ENCODE measurements at regions not wholly inside any gene's neighbourhood (a gene's known extent, or its start where the extent isn't known, plus 50 kb on each side); places are given as distances from the start of the nearest gene placed in this dataset.

DNA sequence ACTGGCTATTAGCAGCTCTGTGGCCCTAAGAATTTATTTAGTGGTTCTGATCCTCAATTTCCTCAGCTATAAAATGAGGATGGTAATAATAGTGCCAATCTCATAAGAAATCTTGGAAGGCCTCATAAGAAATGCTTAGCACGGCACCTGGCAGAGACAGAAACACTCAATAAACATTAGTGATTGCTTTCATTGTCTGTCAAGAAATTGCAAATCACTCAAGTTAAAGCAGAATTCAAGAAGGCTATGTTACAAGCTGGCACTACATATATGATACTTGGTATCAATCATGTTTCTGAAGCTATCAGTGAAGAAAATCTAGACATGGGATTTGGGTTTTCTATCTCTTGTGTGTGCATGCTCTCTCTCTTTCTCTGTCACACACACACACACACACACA is 267.7 kb upstream of the KCNIP4 start:
- WGBS (ENCODE audit: extremely low coverage, insufficient coverage, insufficient read length): no CpG with 5 or more reads among the region's 1 CpG
- H3K14ac ChIP-seq (ENCODE audit: low read length): no peak overlapping the region
- no peaks in the 10 kb centered on the region for H3K27me3 ChIP-seq (ENCODE audit: insufficient read depth, low read length)
- H3K4me3 ChIP-seq (ENCODE audit: low read depth, low read length): no peak overlapping the region
- no peak overlapping the region for H2BK5ac ChIP-seq (ENCODE audit: low read depth, low read length, poor library complexity)
- no peak overlapping the region for H2BK12ac ChIP-seq (ENCODE audit: low read length)
- H4K91ac ChIP-seq (ENCODE audit: low read depth, low read length): no peak overlapping the region
- no peaks in the 10 kb centered on the region for H3K79me1 ChIP-seq (ENCODE audit: low read length)
- H3K9ac ChIP-seq (ENCODE audit: low read length): no peak overlapping the region
- no peak overlapping the region for H2AFZ ChIP-seq (ENCODE audit: insufficient read depth, low read length, poor library complexity)
- no peak overlapping the region for H3K4ac ChIP-seq (ENCODE audit: low read depth, low read length)
- H3K36me3 ChIP-seq (ENCODE audit: control insufficient read depth in 1 of 2, insufficient read depth in 2 of 2, low read length in 2 of 2): no peaks in the 10 kb centered on the region
- H3K18ac ChIP-seq (ENCODE audit: low read length): no peak overlapping the region
- no peak overlapping the region for H2AK5ac ChIP-seq (ENCODE audit: low read length)
- H3K23ac ChIP-seq (ENCODE audit: low read length): no peak overlapping the region
- H4K8ac ChIP-seq (ENCODE audit: low read depth, low read length): no peak overlapping the region
- no peak for DNase-seq
- no peaks in the 10 kb centered on the region for H3K9me3 ChIP-seq (ENCODE audit: insufficient read depth, low read depth, low read length)
- no peak overlapping the region for H3K27ac ChIP-seq (ENCODE audit: low read depth, low read length)
- H3K4me1 ChIP-seq (ENCODE audit: control insufficient read depth in 1 of 2, insufficient read depth in 2 of 2, low read length in 2 of 2): no peaks in the 10 kb centered on the region
- H3K4me2 ChIP-seq (ENCODE audit: low read length): no peak overlapping the region
- no peak overlapping the region for H4K12ac ChIP-seq (ENCODE audit: low read depth, low read length)
- no peaks in the 10 kb centered on the region for H3K79me2 ChIP-seq (ENCODE audit: control insufficient read depth, insufficient read depth, low read length, poor library complexity)
- no peak overlapping the region for H2BK120ac ChIP-seq (ENCODE audit: insufficient read depth, low read length, poor library complexity)

DNA sequence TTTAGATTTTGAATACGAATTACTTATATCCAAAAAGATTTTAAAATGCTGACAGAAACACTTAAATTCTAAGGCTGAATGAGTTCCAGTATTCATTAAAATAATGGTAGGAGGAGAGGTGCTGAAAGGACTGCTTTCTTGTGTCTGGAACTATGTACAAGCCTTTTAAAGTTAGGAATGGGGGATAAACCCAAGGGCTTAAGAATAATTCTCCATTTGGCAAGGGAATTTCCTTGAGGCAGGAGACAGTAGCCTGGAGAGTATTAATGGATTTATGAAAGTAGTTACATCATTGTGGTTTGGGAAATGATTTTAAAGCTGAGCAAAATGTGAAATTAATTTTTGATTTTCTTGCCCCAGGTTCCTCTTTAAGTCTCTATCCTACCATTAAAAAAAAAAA is 266.5 kb upstream of the KCNIP4 start:
- no peak overlapping the region for H3K4me3 ChIP-seq (ENCODE audit: low read depth, low read length)
- no peak overlapping the region for H4K91ac ChIP-seq (ENCODE audit: low read depth, low read length)
- no peak overlapping the region for H4K12ac ChIP-seq (ENCODE audit: low read depth, low read length)
- no peak overlapping the region for H4K8ac ChIP-seq (ENCODE audit: low read depth, low read length)
- no peaks in the 10 kb centered on the region for H3K36me3 ChIP-seq (ENCODE audit: control insufficient read depth in 1 of 2, insufficient read depth in 2 of 2, low read length in 2 of 2)
- no peak overlapping the region for H2BK5ac ChIP-seq (ENCODE audit: low read depth, low read length, poor library complexity)
- H2AK5ac ChIP-seq (ENCODE audit: low read length): no peak overlapping the region
- no peaks in the 10 kb centered on the region for H3K27me3 ChIP-seq (ENCODE audit: insufficient read depth, low read length)
- no peak overlapping the region for H3K9ac ChIP-seq (ENCODE audit: low read length)
- H3K79me2 ChIP-seq (ENCODE audit: control insufficient read depth, insufficient read depth, low read length, poor library complexity): no peaks in the 10 kb centered on the region
- H3K18ac ChIP-seq (ENCODE audit: low read length): no peak overlapping the region
- no peak overlapping the region for H3K23ac ChIP-seq (ENCODE audit: low read length)
- H3K4ac ChIP-seq (ENCODE audit: low read depth, low read length): no peak overlapping the region
- H2BK12ac ChIP-seq (ENCODE audit: low read length): no peak overlapping the region
- no peak overlapping the region for H3K4me2 ChIP-seq (ENCODE audit: low read length)
- WGBS (ENCODE audit: extremely low coverage, insufficient coverage, insufficient read length): no CpG with 5 or more reads among the region's 1 CpG
- H2AFZ ChIP-seq (ENCODE audit: insufficient read depth, low read length, poor library complexity): no peak overlapping the region
- no peak overlapping the region for H2BK120ac ChIP-seq (ENCODE audit: insufficient read depth, low read length, poor library complexity)
- H3K9me3 ChIP-seq (ENCODE audit: insufficient read depth, low read depth, low read length): no peaks in the 10 kb centered on the region
- H3K27ac ChIP-seq (ENCODE audit: low read depth, low read length): no peak overlapping the region
- no peak for DNase-seq
- no peaks in the 10 kb centered on the region for H3K4me1 ChIP-seq (ENCODE audit: control insufficient read depth in 1 of 2, insufficient read depth in 2 of 2, low read length in 2 of 2)
- no peaks in the 10 kb centered on the region for H3K79me1 ChIP-seq (ENCODE audit: low read length)
- no peak overlapping the region for H3K14ac ChIP-seq (ENCODE audit: low read length)

DNA sequence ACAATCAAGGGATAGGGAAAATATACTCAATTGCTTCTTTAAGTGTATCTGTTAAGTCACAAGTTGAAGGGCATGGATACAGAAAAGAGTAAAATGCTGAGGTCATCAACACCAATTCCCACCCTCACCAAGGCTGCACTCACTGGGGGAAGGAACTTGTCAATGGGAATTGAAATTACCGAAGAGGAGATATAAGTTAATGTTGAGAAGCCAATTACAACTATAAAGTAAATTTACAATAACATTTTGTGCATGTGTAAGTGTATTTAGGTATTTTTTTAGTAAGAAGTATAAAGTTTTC is 255.1 kb upstream of the KCNIP4 start:
- Histone ChIP-seq H3K79me1 (ENCODE audit: low read length) (no peaks in the 10 kb centered on the region), H3K9ac (ENCODE audit: low read length) (no peak overlapping the region), H2AFZ (ENCODE audit: insufficient read depth, low read length, poor library complexity) (no peak overlapping the region), H3K4me2 (ENCODE audit: low read length) (no peak overlapping the region), H3K79me2 (ENCODE audit: control insufficient read depth, insufficient read depth, low read length, poor library complexity) (no peaks in the 10 kb centered on the region), H4K12ac (ENCODE audit: low read depth, low read length) (no peak overlapping the region), H3K14ac (ENCODE audit: low read length) (no peak overlapping the region), H3K23ac (ENCODE audit: low read length) (no peak overlapping the region), H2AK5ac (ENCODE audit: low read length) (no peak overlapping the region), H3K36me3 (ENCODE audit: control insufficient read depth in 1 of 2, insufficient read depth in 2 of 2, low read length in 2 of 2) (no peaks in the 10 kb centered on the region), H3K27me3 (ENCODE audit: insufficient read depth, low read length) (no peaks in the 10 kb centered on the region), H3K4ac (ENCODE audit: low read depth, low read length) (no peak overlapping the region), H2BK12ac (ENCODE audit: low read length) (no peak overlapping the region), H3K9me3 (ENCODE audit: insufficient read depth, low read depth, low read length) (no peaks in the 10 kb centered on the region), H2BK120ac (ENCODE audit: insufficient read depth, low read length, poor library complexity) (no peak overlapping the region), H3K4me1 (ENCODE audit: control insufficient read depth in 1 of 2, insufficient read depth in 2 of 2, low read length in 2 of 2) (no peaks in the 10 kb centered on the region), H3K4me3 (ENCODE audit: low read depth, low read length) (no peak overlapping the region), H3K27ac (ENCODE audit: low read depth, low read length) (no peak overlapping the region), H4K8ac (ENCODE audit: low read depth, low read length) (no peak overlapping the region), H2BK5ac (ENCODE audit: low read depth, low read length, poor library complexity) (no peak overlapping the region), H3K18ac (ENCODE audit: low read length) (no peak overlapping the region), H4K91ac (ENCODE audit: low read depth, low read length) (no peak overlapping the region)
- DNase-seq: no peak
- no CpG with 5 or more reads among the region's 1 CpG for WGBS (ENCODE audit: extremely low coverage, insufficient coverage, insufficient read length)

DNA sequence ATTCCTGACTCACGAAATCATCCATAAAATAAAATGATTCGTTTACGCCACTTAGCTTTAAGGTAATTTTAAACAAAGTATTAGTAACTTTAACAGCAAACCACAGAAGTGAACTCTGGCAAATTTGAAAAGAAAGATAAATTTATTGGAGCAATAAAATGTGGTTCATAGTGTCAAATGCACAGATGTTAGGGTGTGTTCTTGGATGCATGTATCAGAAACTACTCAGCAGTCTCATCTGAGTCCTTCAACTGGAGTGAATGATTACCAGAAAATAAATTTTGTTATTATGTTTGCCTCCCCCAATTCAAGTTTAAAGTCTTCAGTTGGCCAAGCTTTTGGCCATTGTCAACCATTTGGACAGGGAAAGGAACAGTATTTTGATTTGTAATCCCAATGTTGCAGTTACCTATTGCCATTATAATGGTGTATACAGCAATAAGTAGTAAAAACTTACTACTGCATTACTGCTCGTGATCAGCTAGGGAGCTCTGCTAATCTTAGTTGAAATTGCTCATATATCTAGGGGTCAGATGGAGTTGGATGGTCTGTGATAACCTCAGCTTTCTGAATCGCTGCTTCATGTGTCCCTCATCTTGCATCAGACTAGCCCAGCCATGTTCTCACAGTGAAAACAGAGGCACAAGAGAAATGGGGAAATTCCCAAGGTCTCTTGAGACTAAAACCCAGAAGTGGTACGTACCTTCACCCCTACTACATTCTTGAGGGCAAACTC is 254.6 kb upstream of the KCNIP4 start:
- no peak overlapping the region for H2AK5ac ChIP-seq (ENCODE audit: low read length)
- no peak for DNase-seq
- H3K27me3 ChIP-seq (ENCODE audit: insufficient read depth, low read length): no peaks in the 10 kb centered on the region
- no peak overlapping the region for H2BK5ac ChIP-seq (ENCODE audit: low read depth, low read length, poor library complexity)
- no peak overlapping the region for H4K91ac ChIP-seq (ENCODE audit: low read depth, low read length)
- H2AFZ ChIP-seq (ENCODE audit: insufficient read depth, low read length, poor library complexity): no peak overlapping the region
- no peak overlapping the region for H4K12ac ChIP-seq (ENCODE audit: low read depth, low read length)
- H3K18ac ChIP-seq (ENCODE audit: low read length): no peak overlapping the region
- no peak overlapping the region for H2BK120ac ChIP-seq (ENCODE audit: insufficient read depth, low read length, poor library complexity)
- H3K9me3 ChIP-seq (ENCODE audit: insufficient read depth, low read depth, low read length): no peaks in the 10 kb centered on the region
- WGBS (ENCODE audit: extremely low coverage, insufficient coverage, insufficient read length): 100% methylated on average over 1 of the region's 6 CpGs
- H3K36me3 ChIP-seq (ENCODE audit: control insufficient read depth in 1 of 2, insufficient read depth in 2 of 2, low read length in 2 of 2): no peaks in the 10 kb centered on the region
- no peak overlapping the region for H3K27ac ChIP-seq (ENCODE audit: low read depth, low read length)
- H3K23ac ChIP-seq (ENCODE audit: low read length): no peak overlapping the region
- H3K79me2 ChIP-seq (ENCODE audit: control insufficient read depth, insufficient read depth, low read length, poor library complexity): no peaks in the 10 kb centered on the region
- no peak overlapping the region for H4K8ac ChIP-seq (ENCODE audit: low read depth, low read length)
- H3K79me1 ChIP-seq (ENCODE audit: low read length): no peaks in the 10 kb centered on the region
- H3K4me2 ChIP-seq (ENCODE audit: low read length): no peak overlapping the region
- no peak overlapping the region for H3K4ac ChIP-seq (ENCODE audit: low read depth, low read length)
- H3K4me1 ChIP-seq (ENCODE audit: control insufficient read depth in 1 of 2, insufficient read depth in 2 of 2, low read length in 2 of 2): no peaks in the 10 kb centered on the region
- no peak overlapping the region for H3K14ac ChIP-seq (ENCODE audit: low read length)
- no peak overlapping the region for H3K9ac ChIP-seq (ENCODE audit: low read length)
- no peak overlapping the region for H2BK12ac ChIP-seq (ENCODE audit: low read length)
- no peak overlapping the region for H3K4me3 ChIP-seq (ENCODE audit: low read depth, low read length)
